DOHH2 (cell line): ENCODE measurements at regions not wholly inside any gene's neighbourhood (a gene's known extent, or its start where the extent isn't known, plus 50 kb on each side); places are given as distances from the start of the nearest gene placed in this dataset.

Experiments used
- H3F3A ChIP-seq: fragments of 200-600 bp; sonication (generic), shearing (Covaris generic); 2 replicates; pipeline ENCODE4 v1.6.0; 2016; ENCODE audit warnings: antibody characterized with exemption, mild to moderate bottlenecking; ENCODE audit not compliant: control insufficient read depth, insufficient read depth
- H3K27ac ChIP-seq: fragments of 200-600 bp; sonication (generic); 2 replicates; pipeline ENCODE4 v1.5.1; 2014; ENCODE audit warnings: low read depth, mild to moderate bottlenecking, low read length, moderate library complexity
- H3K27me3 ChIP-seq: fragments of 200-600 bp; sonication (generic); 2 replicates; pipeline ENCODE4 v1.6.1; 2014; ENCODE audit warnings: mild to moderate bottlenecking, low read length, mixed read lengths; ENCODE audit not compliant: control insufficient read depth
- H3K36me3 ChIP-seq: fragments of 200-600 bp; sonication (generic); 2 replicates; pipeline ENCODE4 v1.6.1; 2014; ENCODE audit warnings: mild to moderate bottlenecking, low read length, moderate library complexity, mixed read lengths; ENCODE audit not compliant: control insufficient read depth
- H3K4me1 ChIP-seq: fragments of 200-600 bp; sonication (generic); 2 replicates; pipeline ENCODE4 v1.6.1; 2014; ENCODE audit warnings: mild to moderate bottlenecking, low read length, mixed read lengths; ENCODE audit not compliant: control insufficient read depth
- H3K4me2 ChIP-seq: fragments of 200-600 bp; sonication (generic); 2 replicates; pipeline ENCODE4 v1.6.0; 2014; ENCODE audit warnings: mild to moderate bottlenecking, low read length, moderate library complexity
- H3K4me3 ChIP-seq: fragments of 200-600 bp; sonication (generic); 2 replicates; pipeline ENCODE4 v1.5.1; 2014; ENCODE audit warnings: mild to moderate bottlenecking, low read length, mixed read lengths
- H3K79me2 ChIP-seq: fragments of 200-600 bp; sonication (generic); 2 replicates; pipeline ENCODE4 v1.6.1; 2014; ENCODE audit warnings: mild to moderate bottlenecking, low read length, mixed read lengths; ENCODE audit not compliant: control insufficient read depth
- H3K9me2 ChIP-seq: fragments of 200-600 bp; sonication (generic); replicated peaks from 2 replicates; pipeline ENCODE4 v1.6.1; 2014; ENCODE audit warnings: mild to moderate bottlenecking, low read length, mixed read lengths; ENCODE audit not compliant: control insufficient read depth
- H3K9me3 ChIP-seq: fragments of 200-600 bp; sonication (generic); 2 replicates; pipeline ENCODE4 v1.6.1; 2014; ENCODE audit warnings: antibody characterized with exemption, low read length, mixed read lengths; ENCODE audit not compliant: control insufficient read depth, insufficient read depth
- H4K20me1 ChIP-seq: fragments of 200-600 bp; sonication (generic); 2 replicates; pipeline ENCODE4 v1.6.0; 2014; ENCODE audit warnings: low read depth, mild to moderate bottlenecking, antibody characterized with exemption, low read length, moderate library complexity; ENCODE audit not compliant: control insufficient read depth, insufficient read depth
- EZH2phosphoT487 ChIP-seq: fragments of 200-600 bp; sonication (generic); IDR thresholded peaks from 2 replicates; pipeline ENCODE4 v1.6.1; 2017; ENCODE audit warnings: borderline replicate concordance, mild to moderate bottlenecking, antibody characterized with exemption, low read length, moderate library complexity, mixed read lengths
- TF ChIP-seq, protein P1 (sequence below): fragments of 200-600 bp; sonication (generic); IDR thresholded peaks from one replicate; pipeline ENCODE4 v1.5.1; 2014; ENCODE audit warnings: antibody characterized with exemption, mild to moderate bottlenecking, low read depth, low read length; ENCODE audit not compliant: poor library complexity, severe bottlenecking

DNA sequence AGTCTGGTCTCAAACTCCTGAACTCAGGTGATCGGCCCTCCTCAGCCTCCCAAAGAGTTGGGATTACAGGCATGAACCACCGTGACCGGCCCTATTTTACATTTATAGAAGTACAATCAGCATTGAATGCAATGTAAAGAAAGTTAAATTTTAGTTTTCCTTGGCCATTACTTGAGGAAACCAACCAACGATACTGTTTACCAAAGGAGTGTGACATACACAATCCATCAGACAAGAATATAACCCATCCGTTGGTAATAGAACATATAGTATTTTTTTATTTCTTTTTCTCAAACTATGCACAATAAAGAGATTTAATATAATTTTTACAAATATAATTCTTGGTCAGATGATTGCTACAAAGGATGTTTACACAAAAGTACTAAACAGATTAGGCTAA is 63.1 kb upstream of the MOCS2 start:
- no peaks in the 10 kb centered on the region for H4K20me1 ChIP-seq
- H3K27me3 ChIP-seq: no peaks in the 10 kb centered on the region
- no peaks in the 10 kb centered on the region for H3K9me2 ChIP-seq
- no peaks in the 10 kb centered on the region for H3K36me3 ChIP-seq
- no peaks in the 10 kb centered on the region for H3K4me1 ChIP-seq
- TF ChIP-seq, protein P1, sequence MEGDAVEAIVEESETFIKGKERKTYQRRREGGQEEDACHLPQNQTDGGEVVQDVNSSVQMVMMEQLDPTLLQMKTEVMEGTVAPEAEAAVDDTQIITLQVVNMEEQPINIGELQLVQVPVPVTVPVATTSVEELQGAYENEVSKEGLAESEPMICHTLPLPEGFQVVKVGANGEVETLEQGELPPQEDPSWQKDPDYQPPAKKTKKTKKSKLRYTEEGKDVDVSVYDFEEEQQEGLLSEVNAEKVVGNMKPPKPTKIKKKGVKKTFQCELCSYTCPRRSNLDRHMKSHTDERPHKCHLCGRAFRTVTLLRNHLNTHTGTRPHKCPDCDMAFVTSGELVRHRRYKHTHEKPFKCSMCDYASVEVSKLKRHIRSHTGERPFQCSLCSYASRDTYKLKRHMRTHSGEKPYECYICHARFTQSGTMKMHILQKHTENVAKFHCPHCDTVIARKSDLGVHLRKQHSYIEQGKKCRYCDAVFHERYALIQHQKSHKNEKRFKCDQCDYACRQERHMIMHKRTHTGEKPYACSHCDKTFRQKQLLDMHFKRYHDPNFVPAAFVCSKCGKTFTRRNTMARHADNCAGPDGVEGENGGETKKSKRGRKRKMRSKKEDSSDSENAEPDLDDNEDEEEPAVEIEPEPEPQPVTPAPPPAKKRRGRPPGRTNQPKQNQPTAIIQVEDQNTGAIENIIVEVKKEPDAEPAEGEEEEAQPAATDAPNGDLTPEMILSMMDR: no peak
- no peak overlapping the region for H3K4me2 ChIP-seq
- H3K9me3 ChIP-seq: no peaks in the 10 kb centered on the region
- H3K27ac ChIP-seq: no peak overlapping the region
- H3K79me2 ChIP-seq: no peaks in the 10 kb centered on the region
- H3F3A ChIP-seq: no peaks in the 10 kb centered on the region
- no peak overlapping the region for H3K4me3 ChIP-seq

DNA sequence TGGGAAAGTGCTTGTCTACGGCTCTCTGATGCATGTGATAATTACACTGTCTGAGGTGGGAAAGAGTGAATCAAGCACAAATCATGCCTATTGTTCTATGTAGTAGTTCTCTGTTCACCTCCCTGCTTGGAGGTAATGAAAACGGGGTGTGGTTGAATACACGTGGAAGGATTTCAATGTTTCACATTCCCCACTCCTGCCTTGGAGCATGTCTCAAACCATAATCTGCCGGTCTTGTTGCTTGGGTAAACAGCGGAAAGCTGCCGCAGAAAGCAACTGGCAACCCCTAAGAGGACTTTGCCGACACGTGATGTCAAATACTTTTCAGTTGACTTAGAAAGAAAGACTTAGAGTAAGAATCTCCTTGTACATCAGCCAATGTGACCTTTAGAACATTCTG is 63.5 kb upstream of the MOCS2 start:
- no peaks in the 10 kb centered on the region for H3K4me1 ChIP-seq
- H4K20me1 ChIP-seq: no peaks in the 10 kb centered on the region
- H3K9me2 ChIP-seq: no peaks in the 10 kb centered on the region
- H3K4me2 ChIP-seq: no peak overlapping the region
- H3K27ac ChIP-seq: no peak overlapping the region
- H3K36me3 ChIP-seq: no peaks in the 10 kb centered on the region
- H3K27me3 ChIP-seq: no peaks in the 10 kb centered on the region
- no peak overlapping the region for H3K4me3 ChIP-seq
- TF ChIP-seq, protein P1: no peak
- TF ChIP-seq EZH2phosphoT487: no peak
- H3F3A ChIP-seq: no peaks in the 10 kb centered on the region
- H3K9me3 ChIP-seq: no peaks in the 10 kb centered on the region
- no peaks in the 10 kb centered on the region for H3K79me2 ChIP-seq

DNA sequence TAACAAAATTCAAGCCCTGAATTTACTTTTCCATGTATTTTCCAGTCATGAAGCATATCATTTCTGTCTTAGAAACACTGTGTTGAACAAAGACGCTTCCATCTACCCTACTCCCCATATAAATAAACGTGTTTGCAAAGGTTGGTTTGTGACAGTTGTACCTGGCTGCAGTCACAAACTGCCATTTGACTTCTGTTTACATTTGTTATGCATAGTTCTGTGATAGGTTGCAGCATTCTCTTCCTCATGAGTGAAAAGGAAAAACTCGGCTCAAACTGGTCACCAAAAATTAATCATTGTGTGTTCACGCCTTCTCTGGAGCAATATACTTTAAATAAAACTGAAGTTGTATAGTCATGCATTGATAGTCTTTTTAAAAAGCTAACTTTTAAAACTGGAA is 69.3 kb upstream of the MOCS2 start:
- Histone ChIP-seq H3K27ac (no peak overlapping the region), H3K79me2 (no peaks in the 10 kb centered on the region), H3K27me3 (no peaks in the 10 kb centered on the region), H3K9me2 (no peaks in the 10 kb centered on the region), H3K9me3 (no peaks in the 10 kb centered on the region), H3K4me2 (no peak overlapping the region), H3K36me3 (no peaks in the 10 kb centered on the region), H3K4me1 (no peaks in the 10 kb centered on the region), H3F3A (no peaks in the 10 kb centered on the region), H4K20me1 (no peaks in the 10 kb centered on the region), H3K4me3 (no peak overlapping the region)
- TF ChIP-seq EZH2phosphoT487: no peak
- TF ChIP-seq, protein P1: no peak

DNA sequence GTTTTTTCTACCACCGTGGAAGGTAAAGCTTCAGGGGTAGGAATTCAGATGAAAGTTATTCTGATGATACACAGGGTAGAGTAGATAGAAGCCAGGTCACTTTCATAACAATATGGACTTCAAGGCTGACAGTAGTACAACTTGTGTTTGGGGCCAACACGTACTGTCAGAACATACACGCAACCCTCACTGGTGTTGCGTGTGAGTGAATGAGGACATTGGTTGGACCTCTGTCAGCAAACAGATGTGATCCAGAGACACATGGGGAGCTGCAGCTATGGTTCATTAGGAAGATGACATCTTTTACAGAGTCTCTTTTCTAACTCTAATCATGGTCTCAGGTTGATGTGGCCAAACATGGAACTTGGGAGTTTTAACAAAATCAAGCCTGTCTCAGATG is 70.1 kb upstream of the MOCS2 start:
- Histone ChIP-seq H3K4me3 (no peak overlapping the region), H3K4me1 (no peaks in the 10 kb centered on the region), H3K27me3 (no peaks in the 10 kb centered on the region), H3K4me2 (no peak overlapping the region), H3K9me2 (no peaks in the 10 kb centered on the region), H3K27ac (no peak overlapping the region), H3K79me2 (no peaks in the 10 kb centered on the region), H3F3A (no peaks in the 10 kb centered on the region), H4K20me1 (no peaks in the 10 kb centered on the region), H3K36me3 (no peaks in the 10 kb centered on the region), H3K9me3 (no peaks in the 10 kb centered on the region)
- TF ChIP-seq EZH2phosphoT487: no peak
- TF ChIP-seq, protein P1: no peak
